ENCODE measurements at regions not wholly inside any gene's neighbourhood (a gene's known extent, or its start where the extent isn't known, plus 50 kb on each side); places are given as distances from the start of the nearest gene placed in this dataset.
A peak's percentile ranks its signal among the peaks of the same experiment; 100 is the strongest.
"Not testable (repeated sequence)": the region's sequence is repeated elsewhere in the genome, so short reads cannot be mapped to it uniquely, and the experiment has no call there.

DNA sequence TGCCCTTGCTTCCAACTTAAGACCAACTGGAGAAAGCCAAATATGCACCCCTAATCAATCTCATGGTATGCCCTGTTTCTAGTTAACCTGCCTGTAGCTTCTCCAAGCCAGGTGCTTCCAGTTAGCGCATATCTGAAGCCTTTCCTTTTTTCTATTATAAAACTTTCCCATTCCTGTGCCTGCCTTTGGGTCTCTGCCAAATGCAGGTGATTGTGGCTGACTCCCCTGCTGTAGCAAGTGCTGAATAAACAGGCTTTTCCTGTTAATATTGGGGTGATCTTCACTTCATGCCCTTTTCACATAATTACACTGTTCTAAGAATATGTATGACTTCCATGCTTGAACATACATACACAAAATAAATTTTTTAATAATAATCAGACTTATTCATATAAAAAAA lies 207.4 kb downstream of the TANC2 start:
- DNase-seq (ENCODE audit: low read depth), result no peak

DNA sequence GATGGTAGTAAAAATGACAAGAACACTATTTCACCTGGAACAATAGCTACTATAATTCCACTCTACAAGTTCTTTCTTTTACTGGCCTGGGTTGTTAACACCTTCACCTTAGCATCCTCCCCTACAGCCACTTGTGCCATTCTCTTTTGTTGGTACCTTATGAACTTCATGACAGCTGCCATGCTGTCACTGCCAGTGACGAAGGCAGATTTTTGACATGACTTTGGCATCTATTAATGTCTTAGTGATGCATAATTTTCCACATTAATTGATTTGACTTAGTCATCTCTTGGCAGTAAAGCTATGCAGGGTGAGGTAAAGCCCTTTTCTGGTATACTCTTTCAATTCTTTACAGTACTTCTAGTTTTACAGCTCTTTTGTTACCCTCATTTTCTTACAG lies 207.9 kb downstream of the TANC2 start:
- no peak for DNase-seq (ENCODE audit: low read depth)

DNA sequence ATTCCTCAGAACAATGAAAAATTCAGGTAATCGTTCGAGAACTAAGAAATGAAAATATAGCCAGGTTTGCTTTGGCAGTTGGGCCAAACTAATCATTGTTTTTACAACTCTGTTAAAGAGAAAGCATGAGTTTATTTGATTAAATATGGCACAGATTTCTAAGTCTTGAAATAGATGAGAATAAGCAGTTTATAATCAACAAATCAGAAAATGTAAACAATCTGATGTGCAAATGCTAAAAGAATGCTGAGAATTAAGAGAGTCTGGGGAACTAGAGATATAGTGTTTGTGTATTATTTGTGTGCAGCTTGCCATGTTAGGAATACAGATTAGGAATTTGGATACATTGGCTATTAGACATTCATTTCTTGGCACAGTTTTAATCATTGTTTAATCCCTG lies 212.5 kb downstream of the TANC2 start:
- DNase-seq (ENCODE audit: low read depth), result no peak

DNA sequence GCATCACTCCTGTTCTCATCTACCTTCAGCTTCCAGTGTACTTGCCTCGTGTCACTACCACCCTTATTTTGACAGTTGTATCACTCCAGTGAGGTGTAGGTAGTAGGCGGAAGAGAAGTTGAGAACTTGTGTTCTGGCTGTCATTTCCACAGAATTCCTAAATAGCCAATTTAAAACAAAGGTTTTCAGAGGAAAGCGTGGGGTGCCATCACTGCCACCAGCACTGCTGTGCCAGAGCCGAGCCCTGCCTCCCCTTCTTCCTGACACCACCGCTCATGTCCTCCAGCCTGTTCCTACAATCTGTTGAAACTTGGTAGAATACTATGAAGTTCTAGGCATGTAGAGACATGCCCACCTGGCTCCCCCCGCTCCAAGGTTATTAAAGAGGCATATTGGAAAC lies 215.8 kb downstream of the TANC2 start:
- no peak for DNase-seq (ENCODE audit: low read depth)

DNA sequence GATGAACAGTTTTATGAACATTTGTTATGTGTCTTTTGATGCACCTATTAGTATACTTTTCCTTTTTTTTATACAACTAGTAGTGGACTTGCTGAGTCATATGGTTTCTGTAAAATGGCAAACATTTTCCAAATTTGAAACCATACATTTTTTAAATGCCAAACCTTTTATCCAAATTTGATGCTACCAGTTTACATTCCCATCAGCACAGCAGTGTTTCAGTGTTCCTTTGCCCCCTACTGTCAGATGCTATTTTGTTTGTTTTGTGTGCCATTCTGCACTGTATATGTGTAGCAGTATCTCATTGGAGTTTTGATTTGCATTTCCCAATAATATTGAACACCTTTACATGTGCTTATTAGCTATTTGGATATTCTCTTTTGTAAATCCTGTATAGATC lies 219.4 kb downstream of the TANC2 start:
- DNase-seq (ENCODE audit: low read depth), result no peak

DNA sequence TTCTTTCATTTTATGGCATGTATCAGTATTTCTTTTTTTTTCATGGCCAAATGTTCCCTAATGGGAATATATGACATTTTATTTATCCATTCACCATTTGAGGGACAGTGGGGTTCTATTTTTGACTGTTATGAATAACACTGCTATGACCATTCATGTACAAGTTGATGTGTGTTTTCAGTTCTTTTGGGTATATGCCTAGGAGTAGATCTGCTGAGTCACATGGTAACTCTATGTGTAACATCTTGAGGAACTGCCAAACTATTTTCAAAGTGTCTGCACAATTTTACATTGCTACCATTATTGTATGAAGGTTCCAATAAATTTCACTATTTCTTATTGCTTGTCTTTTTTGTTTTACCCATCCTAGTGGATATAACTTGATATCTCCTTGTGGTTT lies 223.0 kb downstream of the TANC2 start:
- DNase-seq (ENCODE audit: low read depth), result peak; percentile 50

DNA sequence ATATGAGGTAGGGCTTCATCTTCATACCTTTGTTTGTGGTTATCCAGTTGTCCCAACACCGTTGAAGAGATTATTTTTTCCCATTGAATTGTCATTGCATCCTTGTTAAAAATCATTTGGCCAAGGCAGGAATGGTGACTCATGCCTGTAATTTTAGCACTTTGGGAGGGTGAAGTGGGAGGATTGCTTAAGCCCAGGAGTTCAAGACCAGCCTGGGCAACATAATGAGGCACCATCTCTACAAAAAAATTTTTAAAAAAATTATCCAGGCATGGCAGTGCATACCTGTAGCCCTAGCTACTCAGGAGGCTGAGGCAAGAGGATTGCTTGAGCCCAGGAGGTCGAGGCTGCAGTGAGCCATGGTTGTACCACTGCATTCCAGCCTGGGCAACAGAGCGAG lies 223.9 kb downstream of the TANC2 start:
- peak; percentile 37 for DNase-seq (ENCODE audit: low read depth)

DNA sequence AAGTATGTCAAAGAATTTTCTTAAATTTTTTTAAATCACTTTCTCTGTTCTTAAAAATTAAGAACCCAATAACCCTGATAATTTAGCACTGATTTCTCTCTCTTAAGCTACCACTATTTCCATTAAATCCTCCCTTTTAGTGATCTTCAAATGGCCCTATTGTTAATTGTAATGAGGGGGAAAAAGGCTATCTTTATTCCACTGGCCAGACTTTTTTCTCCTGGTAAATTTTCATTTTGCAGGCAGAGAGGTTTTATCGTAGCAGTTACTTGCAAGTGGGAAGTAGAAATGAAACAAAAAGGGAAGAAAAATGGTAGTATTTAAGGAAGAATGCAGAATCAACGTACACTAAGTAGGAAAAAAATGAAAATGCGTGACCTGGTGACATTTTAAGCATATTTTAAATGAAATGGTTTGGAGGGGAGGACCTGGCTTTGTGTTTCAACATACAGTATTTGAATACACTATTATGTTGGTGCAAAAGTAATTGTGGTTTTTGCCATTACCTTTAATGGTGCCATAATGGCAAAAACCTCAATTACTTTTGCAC lies 224.9 kb downstream of the TANC2 start:
- DNase-seq (ENCODE audit: low read depth), result no peak

DNA sequence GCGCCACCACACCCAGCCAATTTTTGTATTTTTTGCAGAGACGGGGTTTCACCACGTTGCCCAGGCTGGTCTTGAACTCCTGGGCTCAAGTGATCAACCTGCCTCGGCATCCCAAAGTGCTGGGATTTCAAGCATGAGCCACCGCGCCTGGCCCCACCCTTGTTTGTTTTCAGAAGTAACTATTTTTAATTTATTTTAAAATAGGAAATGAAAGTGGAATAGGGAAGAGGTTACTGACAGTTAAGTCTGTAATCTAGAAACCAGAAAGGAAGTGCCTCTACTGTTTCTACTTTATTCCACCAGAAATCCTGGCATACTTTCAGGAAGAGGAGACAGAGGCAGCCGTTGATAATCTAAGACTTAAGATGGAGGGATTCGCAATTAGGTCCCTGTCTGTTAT lies 225.6 kb downstream of the TANC2 start:
- DNase-seq (ENCODE audit: low read depth), result no peak

DNA sequence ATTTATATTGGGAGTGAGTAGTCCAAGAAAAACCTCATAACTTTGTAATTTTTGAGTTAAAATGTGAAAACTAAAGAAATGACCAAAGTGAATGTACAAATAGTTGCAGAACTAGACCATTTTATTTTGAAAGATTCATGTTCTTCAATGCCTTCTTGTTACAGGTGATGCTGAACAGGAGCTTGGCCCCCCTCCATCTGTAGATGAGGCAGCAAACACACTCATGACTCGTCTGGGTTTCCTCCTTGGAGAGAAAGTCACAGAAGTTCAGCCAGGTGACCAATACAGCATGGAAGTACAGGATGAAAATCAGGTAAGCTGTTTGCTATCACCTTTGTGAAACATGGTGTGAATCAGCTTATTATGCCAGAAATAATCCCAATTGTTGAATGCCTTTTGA lies 227.8 kb downstream of the TANC2 start:
- no peak for DNase-seq (ENCODE audit: low read depth)

DNA sequence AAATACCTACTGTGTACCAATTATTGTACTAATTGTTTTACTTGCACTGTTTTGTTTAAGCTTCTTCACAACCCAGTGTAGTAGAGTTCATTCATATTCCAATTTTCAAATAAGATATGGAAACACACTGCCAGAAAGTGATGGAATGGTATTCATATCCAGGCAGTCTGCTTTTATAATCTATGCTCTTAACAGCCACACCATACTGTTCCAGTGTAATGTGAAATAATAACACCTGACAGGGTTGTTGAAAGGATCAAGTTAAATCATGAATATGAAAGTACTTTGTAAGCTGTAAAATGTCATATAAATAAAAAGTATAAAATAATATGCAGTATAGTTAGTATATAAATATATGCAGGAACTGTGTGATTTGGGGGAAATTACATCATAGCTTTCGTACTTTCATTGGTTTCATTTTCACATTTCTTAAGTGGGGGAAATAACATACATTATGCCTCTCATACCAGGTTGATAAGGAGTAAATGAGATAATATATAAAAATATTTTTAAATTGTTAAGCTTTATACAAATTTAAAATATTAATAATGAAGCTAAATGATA lies 230.8 kb downstream of the TANC2 start:
- no peak for DNase-seq (ENCODE audit: low read depth)

DNA sequence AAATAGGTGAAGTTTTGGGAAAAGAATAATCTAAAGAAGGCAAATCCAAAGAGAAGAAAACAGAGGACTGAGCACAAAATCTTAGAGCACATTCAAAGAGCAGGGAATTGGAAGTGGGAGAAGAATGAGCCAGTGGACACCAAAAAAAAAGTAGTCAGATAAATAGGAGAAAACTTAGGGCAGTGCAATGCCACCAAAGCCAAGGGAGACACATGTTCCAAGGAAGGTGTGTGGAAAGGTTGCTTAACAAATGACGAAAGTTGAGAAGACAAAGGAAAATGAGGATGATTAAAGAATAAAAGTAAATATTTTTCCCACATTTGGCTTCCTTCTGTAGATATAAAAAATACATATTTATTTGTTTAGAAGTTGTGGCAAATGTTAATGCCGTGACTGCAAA lies 237.6 kb downstream of the TANC2 start:
- DNase-seq (ENCODE audit: low read depth), result no peak

DNA sequence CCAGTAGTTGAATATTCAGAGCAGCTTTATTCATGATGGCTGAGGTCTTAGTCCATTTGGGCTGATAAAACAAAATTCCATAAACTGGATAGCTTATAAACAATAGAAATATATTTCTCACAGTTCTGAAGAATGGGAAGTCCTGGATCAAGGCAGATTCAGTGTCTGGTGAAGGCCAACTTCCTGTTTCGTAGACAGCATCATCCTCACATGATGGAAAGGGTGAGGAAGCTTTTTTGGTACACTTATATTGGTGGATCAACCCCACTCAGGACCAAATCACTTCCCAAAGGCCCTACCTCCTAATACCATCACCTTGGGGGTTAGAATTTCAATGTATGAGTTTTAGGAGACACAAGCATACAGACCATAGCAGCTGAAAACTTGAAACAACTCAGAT lies 224.2 kb downstream of the CYB561 start:
- no peak for DNase-seq (ENCODE audit: low read depth)

DNA sequence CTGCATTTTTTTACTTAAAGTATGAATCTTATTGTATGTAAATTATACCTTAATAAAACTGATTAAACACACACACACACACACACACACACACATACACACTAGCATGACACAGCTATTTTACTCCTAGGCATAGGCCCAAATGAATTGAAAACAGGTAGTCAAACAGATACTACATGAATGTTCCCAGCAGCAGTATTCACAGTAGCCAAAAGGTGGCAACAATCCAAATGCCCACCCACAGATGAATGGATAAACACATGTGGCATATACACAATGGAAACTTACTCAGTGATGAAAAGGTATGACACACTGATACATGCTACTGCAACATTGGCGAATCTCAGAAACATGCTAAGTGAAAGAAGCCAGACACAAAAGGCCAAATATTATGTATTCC lies 223.5 kb downstream of the CYB561 start:
- DNase-seq (ENCODE audit: low read depth), result no peak

DNA sequence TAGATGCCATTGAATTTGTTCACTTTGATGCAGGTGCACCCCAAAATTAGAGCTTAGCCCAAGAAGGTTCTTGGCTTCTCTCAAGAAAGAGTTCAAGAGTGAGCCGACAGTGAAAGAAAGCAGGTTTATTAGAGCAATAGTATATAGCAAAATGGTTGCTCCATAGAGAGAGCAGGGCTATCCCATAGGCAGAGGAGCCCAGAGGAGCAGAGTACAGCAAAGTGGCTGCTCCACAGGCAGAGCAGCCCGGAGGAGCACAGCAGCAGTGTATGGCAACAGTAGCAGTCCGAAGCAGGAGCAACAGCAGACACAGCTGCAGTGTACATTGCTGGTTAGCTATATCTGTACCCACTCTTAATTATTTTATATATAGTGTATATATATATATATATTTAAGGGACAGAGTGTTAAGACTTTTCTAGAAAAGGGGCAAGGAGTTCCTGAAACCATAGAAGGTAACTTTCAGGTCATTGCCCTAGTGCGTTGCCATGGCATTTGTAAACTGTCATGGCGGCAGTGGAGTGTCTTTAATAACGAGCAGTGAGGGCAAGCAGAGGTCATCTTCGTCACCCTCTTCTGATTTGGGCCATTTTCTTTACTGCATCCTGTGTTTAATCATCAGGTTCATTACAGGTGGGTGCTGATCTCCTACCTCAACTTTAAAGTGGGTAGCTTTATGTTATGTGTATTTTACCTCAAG lies 222.7 kb downstream of the CYB561 start:
- DNase-seq (ENCODE audit: low read depth), result no peak

DNA sequence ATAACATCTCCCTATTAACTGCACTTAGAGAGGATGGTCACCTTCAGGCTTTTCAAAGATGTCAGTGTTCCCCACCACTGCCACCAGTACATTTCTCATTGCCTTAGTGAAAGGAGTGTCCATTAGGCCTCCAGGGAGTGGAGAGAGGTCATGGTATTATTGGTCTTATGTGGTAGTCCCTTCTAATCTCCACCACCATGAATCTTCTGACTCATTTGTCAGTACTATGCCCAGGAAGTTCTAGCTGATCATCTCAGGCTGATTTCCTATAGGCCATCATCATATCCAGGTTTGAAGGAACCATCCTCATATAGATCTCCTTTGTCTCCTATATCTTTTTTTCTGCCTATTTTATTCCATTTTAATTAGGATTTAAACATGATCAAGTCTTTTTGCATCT lies 221.5 kb downstream of the CYB561 start:
- DNase-seq (ENCODE audit: low read depth), result no peak

DNA sequence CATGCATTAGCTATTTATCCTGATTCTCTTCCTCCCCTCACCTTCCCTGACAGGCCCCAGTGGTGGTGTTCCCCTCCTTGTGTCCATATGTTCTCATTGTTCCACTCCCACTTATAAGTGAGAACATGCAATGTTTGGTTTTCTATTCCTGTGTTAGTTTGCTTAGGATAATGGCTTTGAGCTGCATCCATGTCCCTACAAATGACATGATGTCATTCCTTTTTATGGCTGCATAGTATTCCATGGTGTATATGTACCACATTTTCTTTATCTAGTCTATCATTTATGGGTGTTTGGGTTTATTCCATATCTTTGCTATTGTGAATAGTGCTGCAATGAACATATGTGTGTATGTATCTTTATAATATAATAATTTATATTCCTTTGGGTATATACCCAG lies 219.4 kb downstream of the CYB561 start:
- DNase-seq (ENCODE audit: low read depth), result not testable (repeated sequence)

DNA sequence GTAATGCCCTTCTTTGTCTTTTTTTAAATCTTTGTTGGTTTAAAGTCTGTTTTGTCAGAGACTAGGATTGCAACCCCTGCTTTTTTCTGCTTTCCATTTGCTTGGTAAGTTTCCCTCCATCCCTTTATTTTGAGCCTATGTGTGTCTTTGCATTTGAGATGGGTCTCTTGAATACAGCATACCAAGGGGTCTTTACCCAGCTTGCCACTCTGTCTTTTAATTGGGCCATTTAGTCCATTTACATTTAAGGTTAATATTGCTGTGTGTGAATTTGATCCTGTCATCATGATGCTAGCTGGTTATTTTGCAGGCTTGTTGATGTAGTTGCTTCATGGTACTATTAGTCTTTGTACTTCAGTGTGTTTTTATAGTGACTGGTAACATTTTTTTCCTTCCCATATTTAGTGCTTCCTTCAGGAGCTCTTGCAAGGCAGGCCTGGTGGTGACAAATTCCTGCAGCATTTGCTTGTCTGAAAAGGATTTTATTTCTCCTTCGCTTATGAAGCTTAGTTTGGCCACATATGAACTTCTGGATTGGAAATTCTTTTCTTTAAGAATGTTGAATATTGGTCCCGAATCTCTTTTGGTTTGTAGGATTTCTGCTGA lies 215.0 kb downstream of the CYB561 start:
- DNase-seq (ENCODE audit: low read depth), result not testable (repeated sequence)

DNA sequence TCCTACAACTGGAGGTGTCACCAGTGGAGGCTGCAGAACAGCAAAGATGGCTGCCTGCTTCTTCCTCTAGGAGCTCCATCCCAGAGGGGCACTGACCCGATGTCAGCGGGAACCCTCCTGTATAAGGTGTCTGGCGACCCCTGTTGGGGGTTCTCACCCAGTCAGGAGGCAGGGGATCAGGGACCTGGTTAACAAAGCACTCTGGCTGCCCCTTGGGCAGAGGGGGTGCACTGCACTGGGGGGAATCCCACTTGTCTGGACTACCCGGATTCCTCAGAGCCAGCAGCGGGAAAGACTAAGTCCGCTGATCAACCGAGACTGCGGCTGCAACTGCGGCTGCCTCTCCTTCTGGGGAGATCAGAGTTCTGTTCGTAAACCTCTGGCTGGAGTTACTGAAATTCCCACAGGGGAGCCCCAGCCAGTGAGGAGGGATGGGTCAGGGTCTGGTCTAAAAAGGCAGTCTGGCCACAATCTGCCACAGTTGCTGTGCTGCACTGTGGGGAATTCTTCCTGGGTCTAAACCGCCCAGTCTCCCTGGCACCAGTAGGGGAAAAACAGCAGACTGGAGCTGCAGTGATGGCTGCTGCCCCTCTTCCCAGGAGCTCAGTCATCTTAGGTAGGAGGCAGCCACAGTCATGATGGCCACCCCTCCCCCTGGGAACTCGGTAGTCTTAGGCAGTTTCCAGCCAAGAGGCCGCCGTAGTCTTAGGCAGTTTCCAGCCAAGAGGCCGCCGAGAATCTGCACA lies 213.4 kb downstream of the CYB561 start:
- no peak for DNase-seq (ENCODE audit: low read depth)

DNA sequence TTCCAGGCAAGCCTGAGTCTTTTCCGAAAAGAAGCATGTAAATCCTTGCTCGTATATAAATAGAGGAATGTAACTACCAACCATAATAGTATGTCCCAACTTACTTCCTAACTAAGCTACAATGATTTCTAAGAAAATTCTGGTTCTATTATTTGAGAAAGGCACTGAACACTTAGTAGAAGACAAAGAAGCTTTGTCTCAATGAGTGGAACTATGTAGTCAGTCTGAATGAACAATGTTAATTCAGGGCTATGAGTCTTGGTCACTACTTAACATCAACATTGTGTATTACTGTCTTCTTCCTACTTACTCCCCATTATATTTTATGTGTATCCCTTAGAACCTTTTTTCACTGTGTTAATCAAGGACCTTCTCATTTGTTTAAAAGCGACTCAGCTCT lies 206.0 kb downstream of the CYB561 start:
- no peak for DNase-seq (ENCODE audit: low read depth)

DNA sequence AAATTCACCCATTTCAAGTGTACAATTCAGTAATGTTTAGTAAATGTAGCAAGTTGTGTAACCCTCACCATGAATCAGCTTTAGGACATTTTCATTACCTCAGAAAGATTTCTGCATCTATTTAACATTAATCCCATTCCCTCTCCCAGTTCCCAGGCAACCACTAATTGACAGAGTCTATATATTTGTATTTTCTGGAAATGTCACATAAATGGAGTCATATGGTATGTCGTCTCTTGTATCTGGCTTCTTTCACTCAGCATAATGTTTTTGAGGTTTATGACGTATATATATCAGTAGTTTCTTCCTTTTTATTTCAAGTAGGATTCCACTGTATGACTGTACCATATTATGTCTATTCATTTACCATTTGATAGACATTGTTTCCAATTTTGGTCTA lies 199.8 kb downstream of the CYB561 start:
- no peak for DNase-seq (ENCODE audit: low read depth)

DNA sequence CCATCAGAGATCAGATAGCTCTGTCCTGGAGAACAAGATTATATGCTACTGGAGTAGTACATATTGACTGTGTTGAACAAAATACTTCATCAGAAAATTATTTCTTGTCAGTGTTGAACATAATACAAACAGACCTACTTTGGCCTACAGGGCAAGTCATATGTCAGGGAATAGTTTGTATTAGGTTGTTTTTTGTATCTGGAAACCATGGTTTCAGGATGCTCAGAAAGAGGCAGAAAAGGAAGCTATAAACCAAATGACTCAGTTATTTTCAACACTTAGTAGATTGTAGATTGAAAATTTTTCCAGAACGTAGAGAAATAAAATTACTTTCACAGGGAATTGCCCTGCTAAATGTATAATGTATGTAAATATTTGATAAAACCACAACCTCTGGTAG lies 198.4 kb downstream of the CYB561 start:
- peak; percentile 27 for DNase-seq (ENCODE audit: low read depth)

All from HT1080 (cell line).